ENCODE measurements at regions not wholly inside any gene's neighbourhood (a gene's known extent, or its start where the extent isn't known, plus 50 kb on each side); places are given as distances from the start of the nearest gene placed in this dataset.
A peak's percentile ranks its signal among the peaks of the same experiment; 100 is the strongest.

GRCh38 chr4:108287834-108288413, 119.2 kb upstream of the LEF1 start:
- no peak overlapping the region for H3K4me3 Mint-ChIP-seq
- H3K27me3 Mint-ChIP-seq, result no peaks in the 10 kb centered on the region
- POLR2A ChIA-PET, result interaction anchor here (0.7 to 0.9 kb wide), 2 partner anchors 26 to 91 kb away, joined by 3 read pairs; no protein-coding TSS in a partner anchor
- TF ChIP-seq CTCF (IDR thresholded peaks at IDR 0.05), result no peak
- H3K36me3 Mint-ChIP-seq (ENCODE audit: low read depth), result no peaks in the 10 kb centered on the region
- intact Hi-C loops (cut with micrococcal nuclease), result no loop called here
- DNase-seq (no peak), ATAC-seq (peak; percentile 51)
- H3K9me3 Mint-ChIP-seq, result no peaks in the 10 kb centered on the region
- CTCF ChIA-PET, result interaction anchor here (1.4 to 1.6 kb wide), 2 partner anchors 107 to 284 kb away, joined by 3 to 4 read pairs; no protein-coding TSS in a partner anchor
- no peak overlapping the region for H3K27ac Mint-ChIP-seq
- peaks cover 22% of the 10 kb centered on the region for H3K4me1 Mint-ChIP-seq (ENCODE audit: low read depth)

- ATAC-seq, result no peak
- no peak for DNase-seq
- Mint-ChIP-seq H3K9me3 (peaks cover 2% of the 10 kb centered on the region), H3K4me1 (ENCODE audit: low read depth) (no peaks in the 10 kb centered on the region), H3K27me3 (no peaks in the 10 kb centered on the region), H3K27ac (no peak overlapping the region), H3K4me3 (no peak overlapping the region), H3K36me3 (ENCODE audit: low read depth) (peaks cover 4% of the 10 kb centered on the region)
- ChIA-PET POLR2A (no interaction called here), CTCF (no interaction called here)
- TF ChIP-seq CTCF (IDR thresholded peaks at IDR 0.05), result no peak
- intact Hi-C loops (cut with micrococcal nuclease), result no loop called here
Observed at GRCh38 chr4:108280072-108280471, 111.3 kb upstream of the LEF1 start.

- no peaks in the 10 kb centered on the region for H3K4me1 Mint-ChIP-seq (ENCODE audit: low read depth)
- no peak overlapping the region for H3K27ac Mint-ChIP-seq
- no peak overlapping the region for H3K4me3 Mint-ChIP-seq
- POLR2A ChIA-PET, result interaction anchor here (0.6 to 0.7 kb wide), 2 partner anchors 51 to 350 kb away, joined by 3 read pairs; no protein-coding TSS in a partner anchor
- no peak for TF ChIP-seq CTCF (IDR thresholded peaks at IDR 0.05)
- intact Hi-C loops (cut with micrococcal nuclease), result no loop called here
- no peaks in the 10 kb centered on the region for H3K27me3 Mint-ChIP-seq
- CTCF ChIA-PET, result interaction anchor here (0.8 to 1.9 kb wide), 4 partner anchors 9 to 104 kb away, joined by 3 to 6 read pairs (median 3); no protein-coding TSS in a partner anchor
- DNase-seq (no peak), ATAC-seq (no peak)
- peaks cover 4% of the 10 kb centered on the region for H3K36me3 Mint-ChIP-seq (ENCODE audit: low read depth)
- peaks cover 2% of the 10 kb centered on the region for H3K9me3 Mint-ChIP-seq
Observed at GRCh38 chr4:108276690-108277089, 108.0 kb upstream of the LEF1 start.

GRCh38 chr4:108272986-108273385, 104.3 kb upstream of the LEF1 start:
- no peaks in the 10 kb centered on the region for H3K27me3 Mint-ChIP-seq
- no peaks in the 10 kb centered on the region for H3K9me3 Mint-ChIP-seq
- no peaks in the 10 kb centered on the region for H3K36me3 Mint-ChIP-seq (ENCODE audit: low read depth)
- ChIA-PET POLR2A (no interaction called here), CTCF (interaction anchor here (1.6 kb wide), 1 partner anchor 254 kb away, joined by 3 read pairs; no protein-coding TSS in a partner anchor)
- no peak for ATAC-seq
- H3K27ac Mint-ChIP-seq, result no peak overlapping the region
- DNase-seq, result no peak
- intact Hi-C loops (cut with micrococcal nuclease), result no loop called here
- no peak for TF ChIP-seq CTCF (IDR thresholded peaks at IDR 0.05)
- no peak overlapping the region for H3K4me3 Mint-ChIP-seq
- H3K4me1 Mint-ChIP-seq (ENCODE audit: low read depth), result peaks cover 5% of the 10 kb centered on the region

GRCh38 chr4:108272561-108272960, 103.8 kb upstream of the LEF1 start:
- CTCF ChIA-PET, result interaction anchor here (1.6 kb wide), 1 partner anchor 254 kb away, joined by 3 read pairs; no protein-coding TSS in a partner anchor
- POLR2A ChIA-PET, result no interaction called here
- no peak overlapping the region for H3K27ac Mint-ChIP-seq
- no peaks in the 10 kb centered on the region for H3K27me3 Mint-ChIP-seq
- ATAC-seq (no peak), DNase-seq (no peak)
- intact Hi-C loops (cut with micrococcal nuclease), result no loop called here
- H3K4me1 Mint-ChIP-seq (ENCODE audit: low read depth), result peaks cover 5% of the 10 kb centered on the region
- no peak overlapping the region for H3K4me3 Mint-ChIP-seq
- no peaks in the 10 kb centered on the region for H3K36me3 Mint-ChIP-seq (ENCODE audit: low read depth)
- no peaks in the 10 kb centered on the region for H3K9me3 Mint-ChIP-seq
- TF ChIP-seq CTCF (IDR thresholded peaks at IDR 0.05), result no peak

All from activated CD8-positive, alpha-beta T cell treated with anti-CD3 and anti-CD28 coated beads for 36 hours (primary cell).